ENCODE measurements at regions not wholly inside any gene's neighbourhood (a gene's known extent, or its start where the extent isn't known, plus 50 kb on each side); places are given as distances from the start of the nearest gene placed in this dataset.

DNA sequence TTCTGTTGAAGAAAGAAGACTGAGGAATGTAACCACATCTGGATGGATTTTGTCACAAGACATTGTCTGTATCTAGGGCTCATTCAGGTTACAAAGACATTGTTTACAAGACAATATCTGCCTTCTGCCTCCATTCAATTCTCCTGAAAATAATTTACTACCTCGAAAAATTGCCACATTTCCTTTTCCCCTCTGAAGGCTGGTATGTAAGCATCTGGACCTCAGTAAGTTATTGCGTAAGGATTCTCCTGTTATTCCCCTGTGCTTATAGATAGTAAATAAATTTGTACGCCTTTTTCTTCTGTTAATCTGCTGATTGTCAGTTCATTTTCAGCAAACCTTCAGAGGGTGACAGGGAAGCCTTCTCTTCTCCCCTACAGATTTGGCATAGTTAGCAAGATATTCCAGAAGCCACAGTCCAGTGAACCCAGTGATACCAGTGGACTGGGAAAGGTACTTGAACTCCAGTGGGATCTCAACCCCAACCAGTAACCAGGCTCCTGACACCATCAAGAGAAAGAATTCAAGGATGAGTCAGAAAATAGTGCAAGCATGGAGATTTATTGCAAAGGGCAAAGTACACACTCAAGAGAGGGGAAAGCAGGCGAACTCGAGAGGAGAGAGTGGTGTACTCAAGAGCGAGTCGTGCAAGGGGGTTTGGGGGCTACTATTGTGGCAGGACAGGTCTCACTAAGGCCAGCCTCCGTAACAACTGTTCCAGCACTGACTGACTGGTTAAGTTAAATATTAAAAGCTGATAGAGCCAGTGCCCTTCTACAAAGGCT lies 706.9 kb upstream of the GHITM start:
- TF ChIP-seq, protein P1, sequence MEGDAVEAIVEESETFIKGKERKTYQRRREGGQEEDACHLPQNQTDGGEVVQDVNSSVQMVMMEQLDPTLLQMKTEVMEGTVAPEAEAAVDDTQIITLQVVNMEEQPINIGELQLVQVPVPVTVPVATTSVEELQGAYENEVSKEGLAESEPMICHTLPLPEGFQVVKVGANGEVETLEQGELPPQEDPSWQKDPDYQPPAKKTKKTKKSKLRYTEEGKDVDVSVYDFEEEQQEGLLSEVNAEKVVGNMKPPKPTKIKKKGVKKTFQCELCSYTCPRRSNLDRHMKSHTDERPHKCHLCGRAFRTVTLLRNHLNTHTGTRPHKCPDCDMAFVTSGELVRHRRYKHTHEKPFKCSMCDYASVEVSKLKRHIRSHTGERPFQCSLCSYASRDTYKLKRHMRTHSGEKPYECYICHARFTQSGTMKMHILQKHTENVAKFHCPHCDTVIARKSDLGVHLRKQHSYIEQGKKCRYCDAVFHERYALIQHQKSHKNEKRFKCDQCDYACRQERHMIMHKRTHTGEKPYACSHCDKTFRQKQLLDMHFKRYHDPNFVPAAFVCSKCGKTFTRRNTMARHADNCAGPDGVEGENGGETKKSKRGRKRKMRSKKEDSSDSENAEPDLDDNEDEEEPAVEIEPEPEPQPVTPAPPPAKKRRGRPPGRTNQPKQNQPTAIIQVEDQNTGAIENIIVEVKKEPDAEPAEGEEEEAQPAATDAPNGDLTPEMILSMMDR (IDR thresholded peaks at IDR 0.05; ENCODE audit: extremely low read depth in 1 of 2, insufficient read depth in 1 of 2, low read depth in 1 of 2, low read length in 2 of 2) = no peak
- no peak for TF ChIP-seq EZH2 (IDR thresholded peaks at IDR 0.05; ENCODE audit: borderline replicate concordance, low read depth, low read length, severe bottlenecking)
- no peak for TF ChIP-seq POLR2A (IDR thresholded peaks at IDR 0.05; ENCODE audit: low read depth, low read length)
- TF ChIP-seq FOS (IDR thresholded peaks at IDR 0.05; ENCODE audit: borderline replicate concordance, insufficient read depth, low read length) = no peak
- no peak for TF ChIP-seq POLR2AphosphoS5 (IDR thresholded peaks at IDR 0.05; ENCODE audit: insufficient read depth, low read depth, low read length)
- TF ChIP-seq, protein P2, sequence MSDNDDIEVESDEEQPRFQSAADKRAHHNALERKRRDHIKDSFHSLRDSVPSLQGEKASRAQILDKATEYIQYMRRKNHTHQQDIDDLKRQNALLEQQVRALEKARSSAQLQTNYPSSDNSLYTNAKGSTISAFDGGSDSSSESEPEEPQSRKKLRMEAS (IDR thresholded peaks at IDR 0.05; ENCODE audit: insufficient read depth, insufficient read length) = no peak
- TF ChIP-seq GATA2 (IDR thresholded peaks at IDR 0.05; ENCODE audit: insufficient read depth, insufficient read length, low read depth, low read length) = no peak

Data from endothelial cell of umbilical vein (primary cell).